ENCODE measurements at regions not wholly inside any gene's neighbourhood (a gene's known extent, or its start where the extent isn't known, plus 50 kb on each side); places are given as distances from the start of the nearest gene placed in this dataset.

GRCh38 chr2:65553504-65554074, 121.2 kb upstream of the SPRED2 start:
- no peak for DNase-seq

GRCh38 chr2:65551528-65551927, 119.1 kb upstream of the SPRED2 start:
- DNase-seq = no peak

DNA sequence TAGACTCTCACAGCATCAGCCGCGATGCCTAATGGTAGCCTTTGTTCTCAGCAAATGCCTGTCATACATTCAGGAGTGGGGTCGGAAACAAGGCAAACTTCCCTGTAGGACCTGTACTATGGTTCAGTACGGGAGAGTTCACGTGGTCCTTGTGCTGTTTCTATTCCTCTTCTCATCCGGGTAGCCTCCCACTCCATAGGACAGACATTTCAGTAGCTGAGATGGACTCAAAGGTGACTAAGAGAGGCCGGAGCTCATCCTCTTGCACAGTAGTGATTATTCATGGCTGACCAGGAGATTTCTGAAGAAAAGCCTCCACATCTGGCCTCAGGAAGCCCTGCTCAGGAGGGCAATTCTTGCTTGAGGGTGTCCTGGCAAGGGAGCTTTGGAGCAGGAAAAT, 117.8 kb upstream of the SPRED2 start:
- DNase-seq = peak; percentile 57 to 76

GRCh38 chr2:65549631-65550030, 117.2 kb upstream of the SPRED2 start:
- no peak for DNase-seq

DNA sequence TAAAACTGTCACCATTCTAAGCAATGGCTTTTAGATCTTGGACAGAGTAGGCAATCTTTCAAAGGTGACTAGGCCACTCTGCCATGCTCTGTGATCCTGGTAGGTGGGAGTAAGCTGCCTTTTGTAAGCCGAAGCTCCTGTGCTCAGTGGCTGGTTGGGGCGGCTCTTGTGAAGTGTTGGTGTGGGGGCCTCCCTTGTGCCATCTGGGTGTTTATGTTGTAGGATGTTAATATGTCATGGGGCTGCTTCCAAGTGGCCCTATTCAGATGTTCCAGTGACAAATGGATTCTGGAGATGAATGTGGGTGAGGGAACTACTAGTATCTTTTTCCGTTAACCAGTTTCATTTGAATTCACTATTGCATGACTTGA, 116.8 kb upstream of the SPRED2 start:
- no peak for DNase-seq

DNA sequence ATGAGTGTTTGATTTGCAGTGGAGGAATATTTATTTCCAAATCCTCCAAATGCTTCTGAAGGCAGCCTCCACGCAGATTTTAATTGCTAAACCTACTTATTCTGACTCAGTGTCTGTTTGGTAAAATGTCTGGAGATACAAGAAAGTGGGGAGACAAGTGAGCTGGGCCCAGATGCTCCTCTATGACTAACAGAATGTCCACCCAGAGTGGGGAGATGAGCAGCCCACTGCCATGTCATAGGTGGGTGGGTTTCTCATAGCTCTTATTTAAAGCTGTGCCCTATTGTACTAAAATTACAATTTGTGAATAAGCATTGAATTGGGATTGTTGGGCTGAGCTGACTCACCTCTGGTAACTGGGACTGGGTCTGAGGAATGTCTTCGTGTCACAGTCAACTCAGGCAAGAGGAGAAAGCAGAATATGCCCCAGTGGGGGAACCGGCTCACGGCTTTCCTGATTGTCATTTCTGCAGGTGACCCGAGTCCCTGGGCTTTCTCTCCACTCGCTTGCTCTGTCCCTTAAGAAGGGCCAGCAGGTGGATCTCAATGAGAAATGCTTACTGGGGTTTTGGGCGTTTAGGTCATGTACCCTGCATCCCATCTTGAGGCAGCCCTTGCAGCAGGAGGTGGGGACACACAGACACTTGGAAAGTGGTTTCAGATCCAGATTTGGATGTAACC, 116.3 kb upstream of the SPRED2 start:
- no peak for DNase-seq

DNA sequence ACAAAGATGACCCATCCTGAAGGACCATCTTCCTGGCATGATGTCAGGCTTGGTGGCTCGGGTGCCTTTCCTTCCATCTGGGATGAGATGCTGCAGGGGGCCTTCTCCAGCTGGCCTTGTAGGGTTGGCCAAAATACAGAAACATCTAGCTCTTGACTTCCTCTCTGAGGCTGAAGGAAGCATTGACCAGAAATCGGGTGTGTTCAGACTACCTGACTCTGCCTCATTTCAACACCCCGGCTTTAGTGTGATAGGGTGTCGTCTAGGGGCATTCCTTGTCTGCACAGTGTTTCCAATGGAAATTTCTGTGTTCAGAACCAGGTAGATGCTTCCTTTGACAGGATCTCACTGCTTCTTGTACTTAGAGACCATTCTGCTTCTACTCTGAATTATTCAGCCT, 115.7 kb upstream of the SPRED2 start:
- DNase-seq = no peak

DNA sequence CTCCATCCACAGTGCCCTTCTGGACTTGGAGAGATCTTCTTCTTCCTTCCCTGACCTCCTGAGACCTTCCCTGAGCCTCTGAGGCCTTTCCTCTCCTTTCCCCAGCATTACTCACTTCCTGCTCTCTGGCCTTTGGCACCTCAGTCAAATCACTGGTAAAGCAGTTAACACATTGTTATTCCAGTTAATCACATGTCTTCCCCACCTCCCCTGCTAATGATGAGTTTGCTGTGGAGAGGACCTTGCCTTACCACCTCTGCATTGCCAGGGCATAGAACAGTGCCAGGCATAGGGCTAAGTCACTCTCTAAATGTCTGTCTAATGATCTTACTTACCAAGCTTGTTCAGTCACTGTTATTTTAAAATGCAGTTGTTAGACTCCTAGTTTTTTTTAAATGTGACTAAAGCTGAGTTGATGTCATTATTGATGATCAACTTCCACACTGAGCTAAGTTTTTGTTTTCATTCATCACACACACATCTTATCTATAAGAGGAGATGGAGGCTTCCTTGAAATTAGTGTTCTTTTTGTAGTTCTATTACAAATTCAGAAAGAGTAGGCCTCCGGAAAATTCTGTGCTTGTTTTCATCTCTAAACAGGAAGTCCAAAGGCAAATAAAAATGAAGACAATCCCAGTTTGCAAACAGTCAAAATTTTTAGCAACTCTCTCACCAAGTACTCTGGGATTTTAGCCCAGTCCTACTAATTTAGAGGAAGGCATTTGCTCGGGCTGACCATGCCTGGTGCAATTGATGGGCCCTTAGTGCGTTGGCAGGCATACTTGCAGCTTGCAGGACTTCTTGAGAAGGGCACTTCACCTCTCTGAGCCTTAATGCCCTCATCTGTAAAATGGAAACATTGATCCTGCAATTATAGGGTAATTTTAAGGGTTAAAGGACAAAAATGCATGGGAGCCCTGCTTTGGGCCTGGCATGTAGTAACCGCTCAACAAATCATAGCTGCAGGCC, 113.7 kb upstream of the SPRED2 start:
- DNase-seq = peak; percentile 11 to 42

- no peak for DNase-seq
Observed at GRCh38 chr2:65541773-65542172, 109.4 kb upstream of the SPRED2 start.

GRCh38 chr2:65539633-65540032, 107.2 kb upstream of the SPRED2 start:
- no peak for DNase-seq

GRCh38 chr2:65537651-65538385, 105.4 kb upstream of the SPRED2 start:
- no peak for DNase-seq

GRCh38 chr2:65536596-65536995, 104.2 kb upstream of the SPRED2 start:
- no peak for DNase-seq

DNA sequence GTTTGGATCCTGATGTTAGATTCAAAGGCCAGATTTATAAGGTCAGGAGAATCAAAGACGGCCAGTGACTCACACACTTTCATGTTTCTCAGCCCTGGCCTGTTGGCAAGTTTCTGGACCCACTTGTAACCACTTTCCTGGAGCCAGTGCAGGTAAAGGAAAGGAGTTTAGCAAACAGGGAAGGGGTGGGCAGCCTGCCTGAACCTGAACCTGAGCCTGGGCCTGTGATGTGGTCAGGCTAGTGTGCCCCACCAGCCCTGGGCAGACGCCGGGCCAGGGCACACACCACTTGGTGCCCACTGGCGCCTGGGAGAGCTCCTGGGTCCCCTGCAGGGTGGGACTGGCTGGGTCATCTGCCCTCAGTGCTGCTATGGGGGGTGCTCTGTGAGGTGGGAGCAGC, 100.5 kb upstream of the SPRED2 start:
- DNase-seq = no peak

DNA sequence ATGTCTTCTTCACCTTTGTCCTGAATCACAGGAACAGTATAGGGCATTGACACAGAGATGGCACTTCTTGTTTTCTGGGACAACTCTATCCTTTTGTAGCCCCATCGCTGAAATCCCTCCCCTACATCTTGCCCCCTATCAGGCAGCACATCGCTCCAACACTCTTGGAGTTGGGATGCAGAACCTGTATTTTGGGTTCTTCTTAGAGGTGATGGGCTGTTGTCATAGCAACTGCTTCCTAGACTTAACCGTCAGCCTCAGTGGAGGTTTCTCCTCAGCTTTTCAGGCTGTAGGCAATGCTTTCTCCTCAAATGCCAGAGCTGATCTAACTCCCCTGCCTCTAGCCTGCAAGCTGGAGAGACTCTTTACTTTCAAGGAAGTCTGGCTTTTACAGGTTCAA, 99.9 kb upstream of the SPRED2 start:
- DNase-seq = no peak

DNA sequence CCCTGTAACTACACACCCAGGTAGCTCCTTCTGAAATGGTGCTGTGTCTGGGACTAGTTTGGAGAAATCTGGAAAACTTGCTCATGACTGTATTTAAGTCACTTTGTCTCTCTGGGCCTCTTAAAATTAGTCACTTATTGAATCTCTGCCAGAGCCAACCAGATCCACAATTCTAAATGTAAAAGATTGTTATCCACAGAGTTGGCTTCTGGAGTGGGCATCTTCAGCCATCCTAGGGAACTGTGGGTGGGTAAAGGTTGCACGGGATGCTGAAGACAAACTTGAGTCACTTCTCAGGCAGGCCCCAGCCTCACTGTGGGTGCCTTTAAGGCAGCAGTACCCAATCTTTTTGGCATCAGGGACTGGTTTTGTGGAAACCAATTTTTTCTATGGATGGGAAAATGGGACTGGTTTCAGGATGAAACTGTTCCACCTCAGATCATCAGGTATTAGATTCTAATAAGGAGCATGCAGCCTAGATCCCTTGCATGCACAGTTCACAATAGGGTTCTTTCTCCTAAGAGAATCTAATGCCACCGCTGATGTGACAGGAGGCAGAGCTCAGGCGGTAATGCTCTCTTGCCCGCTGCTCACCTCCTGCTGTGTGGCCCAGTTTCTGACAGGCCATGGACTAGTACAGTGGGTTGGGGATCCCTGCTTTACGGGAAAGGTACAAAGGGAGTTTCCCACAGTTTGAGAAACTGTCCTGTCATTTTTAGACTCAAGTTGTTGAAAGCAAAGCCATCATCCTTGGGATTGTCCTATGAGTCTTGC, 98.3 kb upstream of the SPRED2 start:
- DNase-seq = no peak

- no peak for DNase-seq
Observed at GRCh38 chr2:65529419-65529818, 97.0 kb upstream of the SPRED2 start.

DNA sequence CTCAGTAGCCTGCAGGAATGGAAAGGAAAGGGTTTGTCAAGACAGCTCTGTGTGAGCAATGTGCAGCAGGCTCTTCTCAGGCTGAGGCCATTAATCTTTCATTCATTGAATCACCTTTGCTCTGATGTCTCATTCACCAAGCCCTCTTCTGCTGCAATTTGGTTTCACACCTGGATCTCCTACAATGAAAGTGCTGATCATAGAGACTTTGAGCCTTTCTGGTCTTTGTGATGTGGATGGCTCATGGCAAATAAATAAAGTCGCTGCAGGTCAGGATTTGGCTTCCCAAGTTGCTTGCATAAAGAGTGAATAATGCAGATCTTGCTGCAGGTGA, 95.8 kb upstream of the SPRED2 start:
- no peak for DNase-seq

DNA sequence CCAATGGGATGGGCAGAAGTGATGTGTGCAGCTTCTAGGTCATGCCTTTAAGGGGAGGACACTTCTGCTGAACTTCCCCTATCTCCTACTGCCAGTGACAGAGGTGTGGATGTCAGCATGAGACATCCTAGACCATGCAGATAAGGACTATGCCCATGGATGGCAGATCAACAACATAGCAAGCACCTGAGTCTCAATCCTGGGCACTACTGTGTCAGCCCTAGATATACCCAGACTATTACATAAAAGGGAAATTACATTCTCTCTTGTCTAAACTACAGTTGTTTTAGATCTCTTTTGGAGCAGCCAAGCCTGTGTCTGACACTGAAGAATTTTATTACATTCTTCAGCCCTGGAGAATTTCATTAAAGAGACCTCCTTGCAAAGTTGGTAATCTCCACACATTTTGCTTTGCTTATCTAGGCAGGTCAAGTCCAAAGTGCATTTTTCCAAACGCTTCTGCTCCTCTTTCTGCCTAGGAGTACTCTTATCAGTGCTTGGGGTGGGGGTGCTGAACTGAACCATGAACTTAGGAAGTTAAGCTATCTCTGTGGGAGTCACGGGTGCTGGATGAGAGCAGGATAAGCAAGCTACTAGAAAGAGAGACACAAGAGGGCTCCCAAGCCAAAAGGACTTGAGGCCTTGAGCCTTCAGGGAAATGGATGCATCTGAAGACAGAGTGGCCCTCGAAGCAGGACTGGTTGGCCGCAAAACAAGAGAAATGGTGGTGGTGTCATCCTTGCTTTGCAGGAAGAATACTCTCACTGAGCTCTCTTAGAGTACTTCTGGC, 95.2 kb upstream of the SPRED2 start:
- DNase-seq = peak in 1 of 2 donors; percentile 6

DNA sequence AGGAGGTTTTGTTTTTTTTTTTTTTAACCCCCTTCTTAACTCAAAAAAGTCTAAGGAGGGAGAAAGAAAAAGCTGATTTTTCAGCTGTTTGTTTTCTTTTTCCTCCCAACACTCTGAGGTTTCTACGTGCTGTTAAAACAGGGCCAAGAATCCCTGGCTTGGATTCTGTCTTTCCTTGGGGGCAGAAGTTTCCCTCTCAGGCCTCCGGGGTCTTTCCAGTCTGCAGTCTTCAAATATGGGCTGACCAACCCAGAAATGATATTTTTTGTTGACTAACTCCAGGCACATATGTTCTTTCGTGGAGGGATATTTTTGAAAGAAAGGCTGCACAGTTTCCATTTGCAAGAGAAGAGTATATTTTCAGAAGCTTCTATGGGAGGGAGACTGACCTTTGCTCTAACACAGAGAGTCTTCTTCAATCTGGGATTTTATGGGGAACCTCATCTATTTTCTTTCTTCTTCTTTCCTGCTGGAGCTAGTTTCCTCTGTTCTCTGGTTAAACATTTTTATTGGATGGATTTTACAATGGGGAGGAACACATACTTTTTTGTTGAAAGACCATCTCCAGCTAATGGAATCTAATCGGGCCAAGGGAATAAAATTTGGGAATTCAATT, 93.3 kb upstream of the SPRED2 start:
- no peak for DNase-seq

GRCh38 chr2:65522922-65523321, 90.5 kb upstream of the SPRED2 start:
- DNase-seq = no peak

DNA sequence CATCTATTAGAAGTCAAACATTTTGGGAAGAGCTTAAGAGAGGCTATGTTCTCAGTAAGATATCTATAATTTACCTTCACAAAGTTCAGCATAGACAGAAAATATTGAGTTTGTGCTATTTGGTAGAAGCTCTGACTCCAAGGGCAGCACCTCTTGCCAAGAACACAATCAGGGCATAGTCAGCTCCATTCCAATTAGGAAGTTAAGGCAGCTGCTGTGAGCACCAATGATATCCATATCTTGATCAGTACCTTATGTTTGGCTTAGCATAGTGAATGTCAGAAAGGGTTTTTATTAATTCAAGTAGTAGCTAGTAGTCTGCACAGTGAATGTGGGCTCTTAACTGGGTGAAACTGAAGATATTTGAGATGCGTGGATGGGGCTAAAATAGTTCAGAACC, 86.4 kb upstream of the SPRED2 start:
- DNase-seq = no peak

Measured in inflammatory macrophage (primary cell).